Gastroesophageal sphincter (tissue), 3 donors: ENCODE measurements at regions not wholly inside any gene's neighbourhood (a gene's known extent, or its start where the extent isn't known, plus 50 kb on each side); places are given as distances from the start of the nearest gene placed in this dataset.

Experiments used
- EP300 ChIP-seq: sonication (generic); formaldehyde crosslinking; IDR thresholded peaks from one replicate; pipeline ENCODE4 v1.6.1; 2017; ENCODE audit warnings: antibody characterized with exemption, mild to moderate bottlenecking
- POLR2A ChIP-seq, 2 donors: fragments of 450-650 bp; IDR thresholded peaks; one replicate each; pipeline ENCODE4 v1.6.1; 2017; ENCODE audit warnings: antibody characterized with exemption in 2 of 2, mild to moderate bottlenecking in 2 of 2, moderate library complexity in 1 of 2
- POLR2AphosphoS5 ChIP-seq: sonication (generic); formaldehyde crosslinking; IDR thresholded peaks from one replicate; pipeline ENCODE4 v1.6.1; 2017; ENCODE audit warnings: antibody characterized with exemption
- TF ChIP-seq, protein P1 (sequence below), 4 experiments: fragments of 200-600 bp in 2 of 4; fragments of 450-650 bp in 2 of 4; sonication (generic) in 1 of 4; IDR thresholded peaks; one replicate each; pipeline ENCODE4 v1.5.1; 2017 to 2019; ENCODE audit warnings: antibody characterized with exemption in 4 of 4, mild to moderate bottlenecking in 2 of 4, moderate library complexity in 2 of 4

GRCh38 chr1:189563784-189564183 lies 913.9 kb downstream of the BRINP3 start:
- TF ChIP-seq, protein P1, sequence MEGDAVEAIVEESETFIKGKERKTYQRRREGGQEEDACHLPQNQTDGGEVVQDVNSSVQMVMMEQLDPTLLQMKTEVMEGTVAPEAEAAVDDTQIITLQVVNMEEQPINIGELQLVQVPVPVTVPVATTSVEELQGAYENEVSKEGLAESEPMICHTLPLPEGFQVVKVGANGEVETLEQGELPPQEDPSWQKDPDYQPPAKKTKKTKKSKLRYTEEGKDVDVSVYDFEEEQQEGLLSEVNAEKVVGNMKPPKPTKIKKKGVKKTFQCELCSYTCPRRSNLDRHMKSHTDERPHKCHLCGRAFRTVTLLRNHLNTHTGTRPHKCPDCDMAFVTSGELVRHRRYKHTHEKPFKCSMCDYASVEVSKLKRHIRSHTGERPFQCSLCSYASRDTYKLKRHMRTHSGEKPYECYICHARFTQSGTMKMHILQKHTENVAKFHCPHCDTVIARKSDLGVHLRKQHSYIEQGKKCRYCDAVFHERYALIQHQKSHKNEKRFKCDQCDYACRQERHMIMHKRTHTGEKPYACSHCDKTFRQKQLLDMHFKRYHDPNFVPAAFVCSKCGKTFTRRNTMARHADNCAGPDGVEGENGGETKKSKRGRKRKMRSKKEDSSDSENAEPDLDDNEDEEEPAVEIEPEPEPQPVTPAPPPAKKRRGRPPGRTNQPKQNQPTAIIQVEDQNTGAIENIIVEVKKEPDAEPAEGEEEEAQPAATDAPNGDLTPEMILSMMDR (IDR thresholded peaks at IDR 0.05) = no peak
- TF ChIP-seq POLR2A (IDR thresholded peaks at IDR 0.05) = no peak
- TF ChIP-seq POLR2AphosphoS5 = no peak
- TF ChIP-seq EP300 = no peak
